ENCODE measurements at regions not wholly inside any gene's neighbourhood (a gene's known extent, or its start where the extent isn't known, plus 50 kb on each side); places are given as distances from the start of the nearest gene placed in this dataset.

DNA sequence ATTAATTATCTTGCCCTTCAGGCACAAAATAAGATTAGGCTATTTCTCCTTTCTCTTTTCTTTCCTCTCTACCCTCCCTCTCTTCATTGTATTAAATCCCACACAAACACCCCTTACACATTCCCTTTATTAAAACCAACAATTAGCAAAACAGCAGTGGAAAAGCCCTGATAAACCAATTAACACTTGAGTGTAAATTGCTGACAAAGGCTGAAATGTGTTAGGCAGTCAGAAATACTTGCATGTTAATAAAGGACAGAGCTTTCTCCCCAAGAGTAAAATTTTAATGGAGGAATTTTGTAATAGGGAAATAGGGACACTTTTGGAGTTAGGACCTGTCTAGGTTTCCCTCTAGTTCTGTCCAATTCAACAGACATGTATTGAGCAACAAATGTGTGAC, 370.9 kb downstream of the MRPS30 start:
- no peak for DNase-seq
- H3K9me3 Mint-ChIP-seq = peaks cover 23% of the 10 kb centered on the region
- no peaks in the 10 kb centered on the region for H3K27me3 Mint-ChIP-seq (ENCODE audit: insufficient read depth)
- no peak overlapping the region for H3K4me3 Mint-ChIP-seq
- no peaks in the 10 kb centered on the region for H3K36me3 Mint-ChIP-seq (ENCODE audit: low read depth)
- no peak overlapping the region for H3K27ac Mint-ChIP-seq
- TF ChIP-seq, protein P1, sequence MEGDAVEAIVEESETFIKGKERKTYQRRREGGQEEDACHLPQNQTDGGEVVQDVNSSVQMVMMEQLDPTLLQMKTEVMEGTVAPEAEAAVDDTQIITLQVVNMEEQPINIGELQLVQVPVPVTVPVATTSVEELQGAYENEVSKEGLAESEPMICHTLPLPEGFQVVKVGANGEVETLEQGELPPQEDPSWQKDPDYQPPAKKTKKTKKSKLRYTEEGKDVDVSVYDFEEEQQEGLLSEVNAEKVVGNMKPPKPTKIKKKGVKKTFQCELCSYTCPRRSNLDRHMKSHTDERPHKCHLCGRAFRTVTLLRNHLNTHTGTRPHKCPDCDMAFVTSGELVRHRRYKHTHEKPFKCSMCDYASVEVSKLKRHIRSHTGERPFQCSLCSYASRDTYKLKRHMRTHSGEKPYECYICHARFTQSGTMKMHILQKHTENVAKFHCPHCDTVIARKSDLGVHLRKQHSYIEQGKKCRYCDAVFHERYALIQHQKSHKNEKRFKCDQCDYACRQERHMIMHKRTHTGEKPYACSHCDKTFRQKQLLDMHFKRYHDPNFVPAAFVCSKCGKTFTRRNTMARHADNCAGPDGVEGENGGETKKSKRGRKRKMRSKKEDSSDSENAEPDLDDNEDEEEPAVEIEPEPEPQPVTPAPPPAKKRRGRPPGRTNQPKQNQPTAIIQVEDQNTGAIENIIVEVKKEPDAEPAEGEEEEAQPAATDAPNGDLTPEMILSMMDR (IDR thresholded peaks at IDR 0.05) = no peak
- no peaks in the 10 kb centered on the region for H3K4me1 Mint-ChIP-seq (ENCODE audit: low read depth)

DNA sequence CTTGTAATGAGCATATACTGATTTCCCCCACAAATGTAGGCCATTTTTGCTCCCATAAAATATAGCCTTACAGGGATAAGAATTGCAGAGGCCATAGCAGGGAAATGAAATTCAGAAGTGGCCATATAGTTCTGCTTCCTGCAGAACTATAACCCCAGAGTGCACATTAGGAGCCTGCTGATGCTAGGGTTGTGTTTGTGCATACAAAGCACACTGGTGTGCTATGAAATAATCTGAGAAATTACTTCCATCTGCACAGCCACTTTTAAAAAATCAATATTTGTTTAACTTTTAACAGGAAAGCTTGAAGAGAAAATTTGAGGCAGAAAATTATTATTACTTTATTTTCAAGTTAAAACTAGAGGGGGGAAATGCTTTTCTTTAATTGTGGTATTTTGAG, 380.3 kb downstream of the MRPS30 start:
- H3K36me3 Mint-ChIP-seq (ENCODE audit: low read depth) = no peaks in the 10 kb centered on the region
- no peaks in the 10 kb centered on the region for H3K4me1 Mint-ChIP-seq (ENCODE audit: low read depth)
- no peaks in the 10 kb centered on the region for H3K27me3 Mint-ChIP-seq (ENCODE audit: insufficient read depth)
- no peak for DNase-seq
- peaks cover 12% of the 10 kb centered on the region for H3K9me3 Mint-ChIP-seq
- TF ChIP-seq, protein P1 (IDR thresholded peaks at IDR 0.05) = no peak
- H3K27ac Mint-ChIP-seq = no peak overlapping the region
- H3K4me3 Mint-ChIP-seq = no peak overlapping the region

DNA sequence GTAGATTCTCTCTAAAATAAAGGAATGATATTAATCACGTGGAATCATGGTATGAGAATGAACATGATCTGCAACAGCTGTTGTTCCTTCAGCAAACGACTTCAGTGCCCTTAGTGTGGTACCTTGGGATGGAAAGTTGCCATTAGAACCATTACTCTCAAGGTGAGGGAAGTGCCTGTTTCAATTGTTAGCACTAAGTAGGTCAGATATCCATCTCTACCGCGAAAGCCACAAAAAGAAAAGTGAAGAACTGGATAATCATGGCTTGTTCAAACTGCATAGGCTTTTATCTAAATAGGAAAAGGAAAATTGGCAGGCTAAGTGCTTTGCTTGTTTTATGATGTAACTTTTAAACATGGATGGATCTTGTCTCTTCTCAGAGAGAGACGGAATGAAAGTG, 380.7 kb downstream of the MRPS30 start:
- Mint-ChIP-seq H3K27me3 (ENCODE audit: insufficient read depth) (no peaks in the 10 kb centered on the region), H3K27ac (no peak overlapping the region)

DNA sequence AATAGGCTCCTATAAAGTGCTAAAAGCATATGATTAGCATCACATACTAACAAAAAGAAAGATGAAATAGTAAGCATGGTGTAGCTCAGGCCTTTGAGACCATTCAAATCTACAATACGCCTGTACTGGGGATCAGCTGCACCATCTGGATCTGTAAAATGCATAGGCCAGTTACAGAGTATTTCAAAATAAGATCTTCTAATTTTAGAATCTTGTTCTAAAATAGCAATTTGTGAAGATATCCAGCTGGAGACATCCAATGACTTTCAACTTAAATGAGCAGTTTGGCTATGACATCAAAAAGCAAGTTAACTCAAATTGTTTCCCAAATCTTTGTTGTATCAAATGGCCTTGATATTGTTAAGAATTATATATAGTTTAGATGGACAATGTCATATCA, 386.3 kb downstream of the MRPS30 start:
- TF ChIP-seq, protein P1 (IDR thresholded peaks at IDR 0.05) = no peak
- H3K27ac Mint-ChIP-seq = no peak overlapping the region
- DNase-seq = no peak
- H3K4me3 Mint-ChIP-seq = no peak overlapping the region
- peaks cover 25% of the 10 kb centered on the region for H3K9me3 Mint-ChIP-seq
- H3K4me1 Mint-ChIP-seq (ENCODE audit: low read depth) = no peaks in the 10 kb centered on the region
- no peaks in the 10 kb centered on the region for H3K27me3 Mint-ChIP-seq (ENCODE audit: insufficient read depth)
- no peaks in the 10 kb centered on the region for H3K36me3 Mint-ChIP-seq (ENCODE audit: low read depth)

More for the DNA sequence above, 380.7 kb downstream of the MRPS30 start:
- TF ChIP-seq, protein P1 (IDR thresholded peaks at IDR 0.05) = no peak
- no peak overlapping the region for H3K4me3 Mint-ChIP-seq
- H3K9me3 Mint-ChIP-seq = peaks cover 12% of the 10 kb centered on the region
- no peak for DNase-seq
- H3K4me1 Mint-ChIP-seq (ENCODE audit: low read depth) = no peaks in the 10 kb centered on the region
- no peaks in the 10 kb centered on the region for H3K36me3 Mint-ChIP-seq (ENCODE audit: low read depth)

All from HFFc6 (cell line).